Upper lobe of right lung (tissue), 1 donor: ENCODE measurements at regions not wholly inside any gene's neighbourhood (a gene's known extent, or its start where the extent isn't known, plus 50 kb on each side); places are given as distances from the start of the nearest gene placed in this dataset.
A peak's percentile ranks its signal among the peaks of the same experiment; 100 is the strongest.

Experiments used
- ATAC-seq: fragments of 200-7000 bp; cut with Tn5 transposase; one replicate; pipeline ENCODE4 v1.9.1; 2020; ENCODE audit warnings: mild to moderate bottlenecking, moderate library complexity
- DNase-seq: peaks from one replicate; pipeline ENCODE4 v3.0.0-alpha.2; 2020
- H3K27ac ChIP-seq: fragments of 200-600 bp; one replicate; pipeline ENCODE4 v1.8.0; 2022
- H3K27me3 ChIP-seq: fragments of 200-600 bp; one replicate; pipeline ENCODE4 v1.8.0; 2022; ENCODE audit warnings: mild to moderate bottlenecking
- H3K36me3 ChIP-seq: fragments of 200-600 bp; one replicate; pipeline ENCODE4 v1.8.0; 2022
- H3K4me1 ChIP-seq: fragments of 200-600 bp; one replicate; pipeline ENCODE4 v1.8.0; 2022
- H3K4me3 ChIP-seq: fragments of 200-600 bp; one replicate; pipeline ENCODE4 v1.8.0; 2022; ENCODE audit warnings: mild to moderate bottlenecking
- H3K9me3 ChIP-seq: fragments of 200-600 bp; one replicate; pipeline ENCODE4 v1.8.0; 2022
- intact Hi-C: fragments of 100-400 bp; cut with DNase I; formaldehyde crosslinking; loops from one replicate; pipeline ENCODE4 v1.11.0; 2022
- TF ChIP-seq, protein P1 (sequence below): fragments of 200-600 bp; IDR thresholded peaks from one replicate; pipeline ENCODE4 v1.8.0; 2022; ENCODE audit warnings: antibody characterized with exemption
- donor health status: DM: no; HTN: yes; CAD: no; lungs with severe emphysema.

DNA sequence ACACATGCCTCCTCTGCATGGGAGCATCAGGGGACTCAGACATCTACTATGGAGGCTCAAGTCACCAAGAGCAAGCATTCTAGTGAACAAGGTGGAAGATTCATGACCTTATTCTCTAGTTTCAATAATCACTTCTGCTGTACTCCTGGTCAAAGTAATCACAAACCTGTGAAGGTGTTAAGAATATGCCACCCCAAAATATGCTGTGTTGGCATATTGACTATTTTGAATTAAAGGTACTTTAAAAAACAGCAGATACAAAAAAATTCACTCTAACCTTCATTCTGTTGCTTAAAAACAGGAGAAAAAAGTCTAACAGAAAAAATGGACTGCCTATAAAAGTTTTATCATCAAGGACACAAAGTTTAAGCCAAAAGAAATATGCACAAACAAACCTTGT is 607.8 kb upstream of the TYRP1 start:
- no peaks in the 10 kb centered on the region for H3K4me1 ChIP-seq
- H3K27ac ChIP-seq: no peak overlapping the region
- TF ChIP-seq, protein P1, sequence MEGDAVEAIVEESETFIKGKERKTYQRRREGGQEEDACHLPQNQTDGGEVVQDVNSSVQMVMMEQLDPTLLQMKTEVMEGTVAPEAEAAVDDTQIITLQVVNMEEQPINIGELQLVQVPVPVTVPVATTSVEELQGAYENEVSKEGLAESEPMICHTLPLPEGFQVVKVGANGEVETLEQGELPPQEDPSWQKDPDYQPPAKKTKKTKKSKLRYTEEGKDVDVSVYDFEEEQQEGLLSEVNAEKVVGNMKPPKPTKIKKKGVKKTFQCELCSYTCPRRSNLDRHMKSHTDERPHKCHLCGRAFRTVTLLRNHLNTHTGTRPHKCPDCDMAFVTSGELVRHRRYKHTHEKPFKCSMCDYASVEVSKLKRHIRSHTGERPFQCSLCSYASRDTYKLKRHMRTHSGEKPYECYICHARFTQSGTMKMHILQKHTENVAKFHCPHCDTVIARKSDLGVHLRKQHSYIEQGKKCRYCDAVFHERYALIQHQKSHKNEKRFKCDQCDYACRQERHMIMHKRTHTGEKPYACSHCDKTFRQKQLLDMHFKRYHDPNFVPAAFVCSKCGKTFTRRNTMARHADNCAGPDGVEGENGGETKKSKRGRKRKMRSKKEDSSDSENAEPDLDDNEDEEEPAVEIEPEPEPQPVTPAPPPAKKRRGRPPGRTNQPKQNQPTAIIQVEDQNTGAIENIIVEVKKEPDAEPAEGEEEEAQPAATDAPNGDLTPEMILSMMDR: no peak
- H3K4me3 ChIP-seq: no peak overlapping the region
- DNase-seq (no peak), ATAC-seq (no peak)
- no peaks in the 10 kb centered on the region for H3K27me3 ChIP-seq
- H3K9me3 ChIP-seq: no peaks in the 10 kb centered on the region
- no peaks in the 10 kb centered on the region for H3K36me3 ChIP-seq
- intact Hi-C loops: no loop called here

DNA sequence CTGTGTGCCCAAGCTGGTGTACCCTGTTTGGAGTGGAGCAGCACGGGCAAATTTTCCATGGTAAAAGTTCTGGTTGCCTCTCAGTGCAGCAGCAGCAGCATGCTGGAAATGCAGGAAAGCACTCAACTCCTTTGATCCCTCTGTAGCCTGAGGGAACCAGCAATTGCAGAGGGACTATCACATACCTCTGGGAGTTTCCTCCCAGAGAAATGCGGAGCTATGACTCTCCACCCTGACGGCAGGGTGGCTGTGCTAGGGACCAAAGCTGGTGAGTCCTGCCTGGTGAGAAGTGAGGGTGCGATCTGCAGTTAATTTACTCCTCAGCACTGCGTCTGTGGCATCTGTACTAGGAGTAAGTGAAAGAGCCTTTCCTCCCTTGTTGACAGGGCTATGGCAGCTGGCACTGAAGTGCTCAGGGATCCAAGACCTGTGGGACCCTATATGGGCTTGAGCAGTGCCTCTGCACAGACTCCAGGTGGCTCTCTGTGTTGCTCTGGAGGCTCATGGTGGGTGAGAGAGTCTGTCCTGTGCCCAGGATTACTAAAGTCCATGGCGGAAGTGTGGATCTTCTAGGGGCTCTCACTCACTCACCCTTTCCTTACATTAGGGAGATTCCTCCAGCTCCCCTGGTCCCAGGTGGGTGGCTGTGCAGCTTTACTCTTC is 601.2 kb upstream of the TYRP1 start:
- TF ChIP-seq, protein P1: no peak
- Histone ChIP-seq H3K9me3 (no peaks in the 10 kb centered on the region), H3K4me1 (no peaks in the 10 kb centered on the region), H3K36me3 (no peaks in the 10 kb centered on the region), H3K27me3 (no peaks in the 10 kb centered on the region), H3K27ac (no peak overlapping the region), H3K4me3 (no peak overlapping the region)
- ATAC-seq: peak; percentile 12
- intact Hi-C loops: no loop called here
- DNase-seq: no peak

DNA sequence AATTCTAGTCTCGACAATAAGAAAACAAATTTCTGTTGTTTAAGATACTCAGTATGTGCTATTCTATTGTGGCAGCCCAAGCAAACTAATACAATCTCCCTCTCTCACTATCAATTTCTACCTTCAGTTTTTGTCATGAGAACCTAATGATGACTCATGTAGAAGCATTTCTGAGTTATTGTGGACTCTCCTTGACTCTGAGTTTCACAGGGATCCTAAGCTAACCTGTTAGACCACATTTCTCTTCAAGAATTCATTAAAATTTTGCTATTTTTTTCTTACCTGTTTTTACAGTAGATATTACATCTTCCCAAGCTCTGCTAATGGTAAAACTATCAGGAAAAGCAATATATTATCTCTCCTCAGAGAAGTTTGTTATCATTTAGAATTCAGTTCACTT is 599.1 kb upstream of the TYRP1 start:
- Histone ChIP-seq H3K4me1 (no peaks in the 10 kb centered on the region), H3K27me3 (no peaks in the 10 kb centered on the region), H3K27ac (no peak overlapping the region), H3K4me3 (no peak overlapping the region), H3K36me3 (no peaks in the 10 kb centered on the region), H3K9me3 (no peaks in the 10 kb centered on the region)
- ATAC-seq (no peak), DNase-seq (no peak)
- TF ChIP-seq, protein P1: no peak
- intact Hi-C loops: no loop called here

DNA sequence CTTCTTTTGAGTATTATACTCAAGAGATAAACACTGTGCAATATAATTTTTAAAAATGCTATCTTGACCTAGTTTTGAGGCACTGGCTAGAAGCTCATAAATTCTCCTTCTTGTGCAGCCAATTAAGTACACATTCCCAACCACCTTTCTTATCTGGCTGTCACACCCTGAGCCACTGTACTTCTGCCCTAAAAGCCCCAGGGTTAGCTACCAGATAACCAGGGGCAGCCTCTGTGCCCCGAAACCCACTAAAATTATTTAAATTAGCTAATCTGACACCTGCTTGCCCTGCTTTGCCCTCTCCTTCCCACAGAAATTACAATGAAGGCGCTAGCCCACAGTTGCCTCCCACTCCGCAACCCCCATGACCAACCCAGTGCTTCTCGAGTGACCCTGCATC is 597.3 kb upstream of the TYRP1 start:
- DNase-seq: no peak
- ATAC-seq: no peak
- TF ChIP-seq, protein P1: no peak
- Histone ChIP-seq H3K4me1 (no peaks in the 10 kb centered on the region), H3K9me3 (no peaks in the 10 kb centered on the region), H3K4me3 (no peak overlapping the region), H3K27ac (no peak overlapping the region), H3K27me3 (no peaks in the 10 kb centered on the region), H3K36me3 (no peaks in the 10 kb centered on the region)
- intact Hi-C loops: no loop called here

DNA sequence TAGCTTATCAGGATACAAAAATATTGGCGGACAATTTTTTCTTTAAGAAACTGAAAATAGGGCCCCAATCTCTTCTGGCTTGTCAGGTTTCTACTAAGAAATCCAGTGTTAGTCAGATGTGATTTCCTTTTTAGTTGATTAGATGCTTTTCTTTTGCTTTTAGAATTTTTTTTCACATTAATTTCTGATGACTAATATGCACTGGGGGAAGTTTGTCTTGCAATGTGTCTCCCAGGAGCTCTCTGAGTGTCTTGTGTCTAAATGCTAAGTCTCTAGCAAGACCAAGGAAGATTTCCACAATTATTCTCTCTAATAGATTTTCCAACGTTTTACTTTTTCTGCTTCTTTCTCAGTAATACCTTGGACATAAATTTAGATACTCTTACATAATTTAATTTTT is 559.8 kb upstream of the TYRP1 start:
- H3K27ac ChIP-seq: no peak overlapping the region
- no peak for ATAC-seq
- no peak for DNase-seq
- no peak overlapping the region for H3K4me3 ChIP-seq
- H3K27me3 ChIP-seq: no peaks in the 10 kb centered on the region
- no peaks in the 10 kb centered on the region for H3K9me3 ChIP-seq
- TF ChIP-seq, protein P1: no peak
- intact Hi-C loops: no loop called here
- H3K4me1 ChIP-seq: no peaks in the 10 kb centered on the region
- no peaks in the 10 kb centered on the region for H3K36me3 ChIP-seq

DNA sequence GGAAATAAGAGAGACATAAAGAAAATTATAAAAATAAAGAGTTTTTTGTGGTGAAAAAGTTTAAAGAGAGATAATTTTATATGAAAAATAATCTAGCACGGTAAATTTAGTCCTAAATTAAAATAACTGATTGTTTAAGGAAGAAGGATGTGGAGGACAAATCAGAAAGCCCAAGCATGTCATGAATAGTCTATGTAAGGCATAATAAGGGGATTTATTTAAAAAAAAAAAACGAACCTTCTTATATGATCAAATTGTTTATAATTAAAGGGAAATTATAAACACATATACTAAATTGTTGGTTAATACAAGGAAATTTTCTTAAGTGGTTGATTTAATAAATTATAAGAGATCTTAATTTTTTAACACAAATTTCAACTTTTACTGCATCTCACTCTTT is 551.8 kb upstream of the TYRP1 start:
- intact Hi-C loops: no loop called here
- TF ChIP-seq, protein P1: no peak
- Histone ChIP-seq H3K27ac (no peak overlapping the region), H3K9me3 (no peaks in the 10 kb centered on the region), H3K36me3 (no peaks in the 10 kb centered on the region), H3K27me3 (no peaks in the 10 kb centered on the region), H3K4me1 (no peaks in the 10 kb centered on the region), H3K4me3 (no peak overlapping the region)
- DNase-seq (no peak), ATAC-seq (no peak)
